NCI-H748 treated with DMSO at 0.1 percent for 48 hours (cell line): ENCODE measurements at regions not wholly inside any gene's neighbourhood (a gene's known extent, or its start where the extent isn't known, plus 50 kb on each side); places are given as distances from the start of the nearest gene placed in this dataset.
"Not testable (repeated sequence)": the region's sequence is repeated elsewhere in the genome, so short reads cannot be mapped to it uniquely, and the experiment has no call there.

Experiments used
- DNase-seq: peaks from one replicate; lab custom pipeline; 2025; lab: John Stamatoyannopoulos, UW

GRCh38 chr2:176766005-176766404, 446.6 kb upstream of the HNRNPA3 start:
- DNase-seq, result no peak

DNA sequence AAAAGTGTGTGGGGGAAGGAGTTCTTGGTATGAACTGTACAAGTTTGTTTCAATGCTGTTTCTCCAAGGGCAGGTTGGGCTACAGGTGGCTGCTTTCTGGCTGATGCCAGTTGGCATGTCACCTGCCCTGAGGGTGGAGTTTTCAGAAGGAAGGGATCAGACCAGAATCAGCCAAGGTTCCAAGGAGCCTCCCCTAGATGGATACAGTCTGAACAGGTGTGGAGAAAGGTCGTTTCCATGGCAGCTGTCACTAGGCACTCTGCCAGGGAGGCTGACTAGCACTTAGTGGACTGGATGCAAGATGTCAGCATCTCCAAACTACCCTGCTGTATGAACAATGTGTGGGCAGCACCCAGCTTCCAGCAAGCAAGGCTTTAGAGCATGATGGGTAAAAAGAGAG, 444.4 kb upstream of the HNRNPA3 start:
- DNase-seq, result peak; percentile 84

DNA sequence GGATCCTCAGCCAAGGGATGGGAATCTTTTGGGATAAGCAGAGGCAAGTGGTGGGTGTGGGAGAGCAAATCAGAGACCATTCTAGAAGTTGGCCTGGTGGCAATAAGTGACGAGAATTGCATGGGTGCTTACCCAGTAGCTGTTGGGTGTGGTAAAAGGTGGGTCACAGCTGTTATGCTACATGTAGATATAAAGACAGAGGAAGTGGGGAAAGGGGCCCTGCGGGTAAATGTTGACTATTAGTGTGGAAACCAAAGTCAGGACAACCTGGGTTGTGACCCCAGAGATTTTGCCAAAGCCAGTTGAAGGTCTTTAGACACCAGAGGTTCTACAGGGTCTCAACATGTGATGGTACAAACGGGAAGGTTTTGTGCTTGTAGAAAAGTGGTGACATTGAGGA, 443.6 kb upstream of the HNRNPA3 start:
- no peak for DNase-seq

DNA sequence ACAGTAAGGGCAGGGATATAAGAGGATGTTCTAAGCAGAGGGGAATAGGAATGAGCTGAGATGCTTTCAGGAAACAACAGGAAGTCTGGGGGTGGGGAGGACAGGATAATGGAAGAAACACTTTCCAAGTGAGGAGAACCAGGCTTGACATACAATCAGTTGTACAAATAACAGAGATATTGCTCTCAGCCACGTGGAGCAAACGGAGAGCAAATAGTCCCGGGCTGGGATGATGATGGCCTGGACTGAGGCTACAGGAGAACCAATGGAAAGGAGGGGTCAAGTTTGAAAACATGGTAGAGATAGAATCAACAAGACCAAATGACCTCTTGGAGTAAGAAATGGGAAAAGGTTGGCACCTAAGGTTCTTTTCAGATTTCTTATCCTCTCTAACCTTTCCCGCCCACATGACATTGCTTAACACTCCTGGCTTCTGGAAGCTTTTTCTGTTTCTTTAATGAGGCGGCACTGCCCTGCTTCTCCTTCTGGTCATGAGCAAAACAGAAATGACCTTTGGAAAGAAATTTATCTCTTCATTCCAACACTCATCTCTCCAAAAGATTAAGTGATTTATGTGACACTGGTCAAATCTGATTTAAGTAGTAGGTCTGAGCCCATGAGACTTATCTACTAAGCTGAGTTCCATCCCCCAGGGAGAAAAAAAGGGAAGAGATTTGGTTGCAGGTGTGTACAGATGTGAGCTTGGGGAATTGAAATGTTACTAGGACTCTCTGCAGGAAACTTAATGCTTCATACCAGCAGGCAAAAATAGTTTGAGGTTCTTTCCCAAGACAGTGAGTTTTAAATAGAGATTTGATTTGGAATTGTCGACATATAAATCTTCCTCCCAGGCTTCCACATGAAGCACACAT, 442.9 kb upstream of the HNRNPA3 start:
- DNase-seq, result no peak

GRCh38 chr2:176772816-176773215, 439.8 kb upstream of the HNRNPA3 start:
- no peak for DNase-seq

GRCh38 chr2:176774766-176775451, 437.7 kb upstream of the HNRNPA3 start:
- DNase-seq, result no peak

- no peak for DNase-seq
Measured at GRCh38 chr2:176777262-176777661, 435.3 kb upstream of the HNRNPA3 start.

DNA sequence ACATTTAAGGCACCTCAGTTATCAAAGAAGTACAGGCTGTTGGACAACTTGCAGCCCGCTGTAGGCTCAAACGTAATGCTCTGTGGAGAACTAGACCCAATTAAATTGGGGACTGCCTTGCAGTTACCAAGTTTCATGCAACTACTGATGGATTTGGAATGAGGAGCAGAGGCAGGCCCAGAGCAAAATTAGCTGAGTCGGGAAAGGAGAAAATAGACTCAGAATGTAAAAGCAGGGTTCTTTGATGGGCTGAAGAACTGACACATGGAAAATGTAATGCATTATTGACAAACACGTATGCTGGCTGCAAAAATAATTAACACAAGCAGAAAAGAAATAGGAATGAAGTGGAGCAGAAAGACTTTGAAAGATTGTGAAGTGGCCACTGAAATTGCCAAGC, 432.7 kb upstream of the HNRNPA3 start:
- DNase-seq, result no peak

DNA sequence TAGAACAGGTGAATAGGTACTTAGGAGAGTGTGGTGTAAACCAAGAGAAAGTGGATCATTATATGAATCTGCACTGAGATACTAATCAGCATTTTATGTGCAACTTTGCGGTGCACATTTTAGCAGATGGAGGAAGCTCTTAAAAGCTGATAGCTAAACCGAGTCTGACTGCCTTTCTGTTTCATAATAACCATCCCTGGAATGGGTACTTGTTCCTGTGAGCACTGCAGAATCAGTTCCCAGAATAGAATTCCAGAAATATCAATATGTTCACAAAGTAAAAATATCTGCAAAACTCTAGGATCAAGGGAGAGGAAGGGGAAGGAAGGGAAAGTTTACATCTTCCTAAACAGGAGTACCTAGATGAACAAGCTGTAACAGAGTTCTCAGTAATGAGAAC, 432.2 kb upstream of the HNRNPA3 start:
- DNase-seq, result no peak

DNA sequence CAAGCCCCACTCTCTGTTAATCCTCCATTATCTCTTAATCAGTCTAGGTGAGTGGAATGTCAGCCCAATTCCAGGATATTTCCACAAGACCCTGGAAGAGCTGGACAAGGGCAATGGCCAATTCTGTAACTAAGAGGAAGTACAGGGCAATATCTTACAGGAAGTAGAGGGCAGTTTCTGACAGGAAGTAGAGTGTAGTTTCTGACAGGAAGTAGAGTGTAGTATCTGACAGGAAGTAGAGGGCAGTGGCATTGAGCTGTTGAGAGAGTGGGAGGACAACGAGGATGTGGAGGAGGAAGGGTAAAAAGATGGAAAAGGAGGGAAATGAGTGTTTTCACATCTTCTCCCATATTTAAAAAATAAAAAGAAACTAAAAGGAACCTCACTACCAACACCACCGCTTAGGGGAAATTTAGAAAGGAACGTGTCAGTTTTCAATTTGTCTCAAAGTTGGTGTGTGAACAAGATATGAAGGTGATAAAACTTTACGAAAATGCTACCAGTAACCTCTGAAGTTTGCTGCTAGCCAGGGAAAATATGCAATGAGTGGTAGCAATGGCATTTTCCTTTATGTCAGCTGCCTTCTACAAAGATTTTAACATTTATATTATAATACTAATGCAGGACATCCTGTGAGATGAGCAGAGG, 430.9 kb upstream of the HNRNPA3 start:
- no peak for DNase-seq

DNA sequence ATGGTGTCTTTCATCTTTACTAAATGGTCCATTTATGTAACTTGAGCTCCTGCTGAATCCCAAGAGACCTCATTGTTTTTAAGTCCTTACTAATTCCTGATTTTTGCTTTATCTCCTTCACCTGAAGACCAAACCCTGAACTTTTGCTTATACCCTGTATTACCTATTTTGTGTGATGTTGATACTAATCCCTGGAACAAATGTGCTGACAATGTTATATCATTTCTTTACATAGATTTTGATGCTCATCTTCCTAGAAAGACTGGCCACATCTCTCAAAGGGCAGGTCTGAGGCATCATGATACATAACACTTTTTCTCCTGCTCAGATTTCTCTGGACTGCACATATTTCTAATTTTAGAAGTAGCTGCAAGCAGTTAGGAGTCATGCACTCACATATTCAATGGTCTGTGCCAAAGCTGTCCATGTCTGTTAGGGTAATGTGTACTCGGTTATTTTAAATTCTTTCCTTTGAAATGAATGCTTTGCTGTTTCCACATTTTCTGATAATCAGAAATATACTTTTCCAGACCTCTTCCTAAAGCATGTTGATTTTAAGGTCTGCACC, 427.9 kb upstream of the HNRNPA3 start:
- DNase-seq, result no peak

- no peak for DNase-seq
Measured at GRCh38 chr2:176789751-176790150, 422.8 kb upstream of the HNRNPA3 start.

- no peak for DNase-seq
Measured at GRCh38 chr2:176790468-176790867, 422.1 kb upstream of the HNRNPA3 start.

- no peak for DNase-seq
Measured at GRCh38 chr2:176793792-176794191, 418.8 kb upstream of the HNRNPA3 start.

DNA sequence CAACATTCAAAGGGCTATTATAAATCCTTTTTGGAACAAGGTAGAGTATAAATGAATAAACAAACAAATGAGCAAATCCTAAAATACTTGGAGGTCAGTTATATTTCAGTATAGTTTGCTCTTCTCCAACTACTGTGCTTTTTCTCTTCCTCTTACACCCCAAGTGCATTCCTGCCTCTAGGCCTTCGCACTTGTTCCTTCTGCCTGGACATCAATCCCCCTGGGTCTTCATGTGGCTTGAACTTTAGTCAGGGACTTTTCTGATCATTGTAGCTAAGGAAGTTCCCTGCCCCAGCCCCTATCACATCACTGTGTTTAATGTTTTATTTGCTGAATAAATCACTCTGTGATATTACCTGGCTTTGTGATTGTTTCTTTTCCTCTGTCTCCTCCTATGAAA, 418.2 kb upstream of the HNRNPA3 start:
- no peak for DNase-seq

DNA sequence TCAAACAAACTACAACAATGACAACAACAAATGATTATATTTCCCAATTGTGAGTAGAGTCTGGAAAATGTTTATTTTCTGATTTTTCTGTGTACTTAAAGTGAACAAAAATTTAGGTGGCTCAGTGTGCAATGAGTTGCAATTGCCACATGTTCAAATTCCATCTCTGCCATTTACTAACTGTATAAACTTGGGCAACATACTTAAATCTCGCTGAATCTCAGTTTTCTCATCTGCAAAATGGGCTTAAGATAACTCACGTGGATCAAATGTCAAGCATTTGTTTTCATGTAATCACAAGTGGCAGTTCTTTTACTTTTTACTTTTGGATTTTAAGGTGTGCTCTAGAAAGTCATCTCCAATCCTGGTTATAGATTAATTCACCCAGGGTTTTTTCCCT, 416.8 kb upstream of the HNRNPA3 start:
- no peak for DNase-seq

DNA sequence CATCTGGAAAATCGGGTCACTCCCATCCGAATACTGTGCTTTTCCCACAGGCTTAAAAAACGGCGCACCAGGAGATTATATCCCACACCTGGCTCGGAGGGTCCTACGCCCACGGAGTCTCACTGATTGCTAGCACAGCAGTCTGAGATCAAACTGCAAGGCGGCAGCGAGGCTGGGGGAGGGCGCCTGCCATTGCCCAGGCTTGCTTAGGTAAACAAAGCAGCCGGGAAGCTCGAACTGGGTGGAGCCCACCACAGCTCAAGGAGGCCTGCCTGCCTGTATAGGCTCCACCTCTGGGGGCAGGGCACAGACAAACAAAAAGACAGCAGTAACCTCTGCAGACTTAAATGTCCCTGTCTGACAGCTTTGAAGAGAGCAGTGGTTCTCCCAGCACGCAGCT, 415.9 kb upstream of the HNRNPA3 start:
- DNase-seq, result not testable (repeated sequence)

DNA sequence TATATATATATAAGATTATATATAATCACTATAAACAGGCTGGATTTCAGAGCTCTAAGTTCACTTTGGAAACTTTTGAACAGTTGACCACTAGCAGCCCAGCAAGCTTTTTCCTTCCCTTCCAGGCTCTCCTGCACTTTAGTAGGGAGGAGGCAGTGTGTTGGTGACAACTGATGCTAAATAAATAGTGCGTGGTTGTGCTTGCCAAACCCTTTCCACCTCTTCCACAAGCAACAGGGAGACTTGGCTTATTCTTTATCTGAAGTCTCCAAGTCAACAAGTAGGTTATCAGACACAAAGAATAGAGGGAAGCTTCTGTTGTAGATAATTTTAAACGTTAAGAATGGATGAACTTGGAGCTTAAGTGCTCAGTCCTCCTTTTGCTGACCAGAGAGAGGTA, 408.2 kb upstream of the HNRNPA3 start:
- DNase-seq, result no peak

GRCh38 chr2:176805345-176805744, 407.2 kb upstream of the HNRNPA3 start:
- no peak for DNase-seq

DNA sequence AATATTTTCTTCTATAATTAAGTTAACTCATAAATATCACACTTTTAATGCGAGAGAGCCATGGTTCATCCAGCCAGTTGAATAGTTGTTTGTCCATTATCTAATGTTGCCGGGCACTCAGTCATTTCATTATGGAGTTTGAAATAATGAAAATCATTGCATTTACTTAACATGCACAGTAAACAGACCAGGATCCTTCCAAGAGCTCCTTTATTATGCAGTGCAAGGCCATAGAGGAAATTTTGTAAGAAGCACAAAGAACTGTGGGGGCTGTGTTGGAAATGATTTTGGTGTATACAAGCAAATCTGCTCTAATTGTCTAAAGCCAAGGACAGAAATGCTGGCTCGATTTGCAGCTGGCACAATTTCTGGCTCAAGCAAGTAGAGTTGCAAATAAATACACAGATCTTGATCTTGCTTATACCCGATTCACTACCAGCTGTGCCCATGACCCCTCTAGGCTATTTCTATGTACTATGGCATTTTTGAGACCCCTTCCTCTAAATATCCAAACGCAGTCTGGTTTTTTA, 400.3 kb upstream of the HNRNPA3 start:
- DNase-seq, result no peak

- no peak for DNase-seq
Measured at GRCh38 chr2:176813156-176813555, 399.4 kb upstream of the HNRNPA3 start.

- no peak for DNase-seq
Measured at GRCh38 chr2:176813621-176814049, 399.0 kb upstream of the HNRNPA3 start.
